ENCODE measurements at regions not wholly inside any gene's neighbourhood (a gene's known extent, or its start where the extent isn't known, plus 50 kb on each side); places are given as distances from the start of the nearest gene placed in this dataset.

- TF ChIP-seq YY1 (IDR thresholded peaks at IDR 0.05; ENCODE audit: insufficient read depth, insufficient read length) (no peak), SUZ12 (IDR thresholded peaks at IDR 0.05; ENCODE audit: extremely low read depth, insufficient read depth, insufficient read length) (no peak), ZNF274 (IDR thresholded peaks at IDR 0.05; ENCODE audit: low read depth, low read length) (no peak)
These were observed 53.8 kb upstream of the INTU start for GRCh38 chr4:127578967-127579366.
